Spleen (tissue), 7 donors: ENCODE measurements at regions not wholly inside any gene's neighbourhood (a gene's known extent, or its start where the extent isn't known, plus 50 kb on each side); places are given as distances from the start of the nearest gene placed in this dataset.

Experiments
- POLR2A ChIP-seq, 3 donors: fragments of 450-650 bp; IDR thresholded peaks; one replicate each; pipeline ENCODE4 v1.5.1; 2017; ENCODE audit warnings: antibody characterized with exemption in 3 of 3, mild to moderate bottlenecking in 1 of 3
- POLR2AphosphoS5 ChIP-seq, 3 donors: sonication (generic); formaldehyde crosslinking; IDR thresholded peaks; one replicate each; pipeline ENCODE4 v1.5.1; 2017; ENCODE audit warnings: antibody characterized with exemption in 3 of 3
- TF ChIP-seq, protein P1 (sequence below), 11 experiments: fragments of 200-600 bp in 7 of 11; fragments of 450-650 bp in 4 of 11; sonication (generic) in 4 of 11; IDR thresholded peaks in 8 of 11; conservative IDR thresholded peaks in 3 of 11; 1 replicate in 7 of 11; 2 replicates in 4 of 11; pipeline versions ENCODE4 v1.4.0 to v1.8.0; 2016 to 2021; ENCODE audit warnings: antibody characterized with exemption in 11 of 11, inconsistent platforms in 4 of 11, mild to moderate bottlenecking in 1 of 11
- donor health status: DM: no; HTN: no; CAD: no; lungs with moderate emphysema.
- donor health status: DM: no; HTN: no; CAD: no.
- donor health status: DM: no; HTN: no; CAD: no.

GRCh38 chr14:51540364-51540763 lies 111.3 kb upstream of the FRMD6 start:
- TF ChIP-seq, protein P1, sequence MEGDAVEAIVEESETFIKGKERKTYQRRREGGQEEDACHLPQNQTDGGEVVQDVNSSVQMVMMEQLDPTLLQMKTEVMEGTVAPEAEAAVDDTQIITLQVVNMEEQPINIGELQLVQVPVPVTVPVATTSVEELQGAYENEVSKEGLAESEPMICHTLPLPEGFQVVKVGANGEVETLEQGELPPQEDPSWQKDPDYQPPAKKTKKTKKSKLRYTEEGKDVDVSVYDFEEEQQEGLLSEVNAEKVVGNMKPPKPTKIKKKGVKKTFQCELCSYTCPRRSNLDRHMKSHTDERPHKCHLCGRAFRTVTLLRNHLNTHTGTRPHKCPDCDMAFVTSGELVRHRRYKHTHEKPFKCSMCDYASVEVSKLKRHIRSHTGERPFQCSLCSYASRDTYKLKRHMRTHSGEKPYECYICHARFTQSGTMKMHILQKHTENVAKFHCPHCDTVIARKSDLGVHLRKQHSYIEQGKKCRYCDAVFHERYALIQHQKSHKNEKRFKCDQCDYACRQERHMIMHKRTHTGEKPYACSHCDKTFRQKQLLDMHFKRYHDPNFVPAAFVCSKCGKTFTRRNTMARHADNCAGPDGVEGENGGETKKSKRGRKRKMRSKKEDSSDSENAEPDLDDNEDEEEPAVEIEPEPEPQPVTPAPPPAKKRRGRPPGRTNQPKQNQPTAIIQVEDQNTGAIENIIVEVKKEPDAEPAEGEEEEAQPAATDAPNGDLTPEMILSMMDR (IDR thresholded peaks at IDR 0.05 in 8 of 11, conservative IDR thresholded peaks at IDR 0.05 in 3 of 11), result no peak
- no peak for TF ChIP-seq POLR2AphosphoS5 (IDR thresholded peaks at IDR 0.05)
- no peak for TF ChIP-seq POLR2A (IDR thresholded peaks at IDR 0.05)
